ENCODE measurements at regions not wholly inside any gene's neighbourhood (a gene's known extent, or its start where the extent isn't known, plus 50 kb on each side); places are given as distances from the start of the nearest gene placed in this dataset.

DNA sequence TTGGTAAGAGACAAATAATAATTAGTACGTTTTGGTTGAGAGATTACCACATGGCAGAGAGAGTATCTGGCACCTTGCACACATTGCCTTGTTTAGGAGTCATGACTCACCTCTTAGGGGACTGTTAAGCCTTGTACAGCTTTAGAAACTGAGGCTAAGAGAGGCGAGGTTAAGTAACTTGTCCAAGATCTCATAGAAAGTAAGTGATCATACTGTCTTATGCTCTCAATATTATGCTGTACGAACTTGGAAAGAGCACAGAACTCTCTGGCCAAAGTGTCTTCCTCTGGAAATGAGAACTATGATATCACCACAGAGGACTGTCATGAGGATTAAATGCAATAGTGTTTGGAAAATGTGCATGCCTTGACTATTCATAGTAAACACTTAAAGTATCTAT lies 249.0 kb downstream of the UTRN start:
- TF ChIP-seq, protein P1, sequence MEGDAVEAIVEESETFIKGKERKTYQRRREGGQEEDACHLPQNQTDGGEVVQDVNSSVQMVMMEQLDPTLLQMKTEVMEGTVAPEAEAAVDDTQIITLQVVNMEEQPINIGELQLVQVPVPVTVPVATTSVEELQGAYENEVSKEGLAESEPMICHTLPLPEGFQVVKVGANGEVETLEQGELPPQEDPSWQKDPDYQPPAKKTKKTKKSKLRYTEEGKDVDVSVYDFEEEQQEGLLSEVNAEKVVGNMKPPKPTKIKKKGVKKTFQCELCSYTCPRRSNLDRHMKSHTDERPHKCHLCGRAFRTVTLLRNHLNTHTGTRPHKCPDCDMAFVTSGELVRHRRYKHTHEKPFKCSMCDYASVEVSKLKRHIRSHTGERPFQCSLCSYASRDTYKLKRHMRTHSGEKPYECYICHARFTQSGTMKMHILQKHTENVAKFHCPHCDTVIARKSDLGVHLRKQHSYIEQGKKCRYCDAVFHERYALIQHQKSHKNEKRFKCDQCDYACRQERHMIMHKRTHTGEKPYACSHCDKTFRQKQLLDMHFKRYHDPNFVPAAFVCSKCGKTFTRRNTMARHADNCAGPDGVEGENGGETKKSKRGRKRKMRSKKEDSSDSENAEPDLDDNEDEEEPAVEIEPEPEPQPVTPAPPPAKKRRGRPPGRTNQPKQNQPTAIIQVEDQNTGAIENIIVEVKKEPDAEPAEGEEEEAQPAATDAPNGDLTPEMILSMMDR (IDR thresholded peaks at IDR 0.05), result no peak
- H3K36me3 ChIP-seq, result peaks cover 30 to 44% of the 10 kb centered on the region in 2 donors

GRCh38 chr6:144535630-144536029 lies 250.5 kb downstream of the UTRN start:
- Histone ChIP-seq H3K4me1 (no peaks in the 10 kb centered on the region), H3K4me3 (no peak overlapping the region), H3K36me3 (peaks cover 31 to 47% of the 10 kb centered on the region in 2 donors), H3K9me3 (no peaks in the 10 kb centered on the region), H3K27ac (no peak overlapping the region), H3K27me3 (no peaks in the 10 kb centered on the region)
- intact Hi-C loops (cut with DNase I), result no loop called here
- no peak for DNase-seq (ENCODE audit: low spot score in 2 of 2)
- TF ChIP-seq, protein P1 (IDR thresholded peaks at IDR 0.05), result no peak

More for the DNA sequence above, 249.0 kb downstream of the UTRN start:
- Histone ChIP-seq H3K4me3 (no peak overlapping the region), H3K4me1 (no peaks in the 10 kb centered on the region), H3K27ac (no peak overlapping the region), H3K27me3 (no peaks in the 10 kb centered on the region), H3K9me3 (no peaks in the 10 kb centered on the region)
- intact Hi-C loops (cut with DNase I), result no loop called here
- DNase-seq (ENCODE audit: low spot score in 2 of 2), result no peak

DNA sequence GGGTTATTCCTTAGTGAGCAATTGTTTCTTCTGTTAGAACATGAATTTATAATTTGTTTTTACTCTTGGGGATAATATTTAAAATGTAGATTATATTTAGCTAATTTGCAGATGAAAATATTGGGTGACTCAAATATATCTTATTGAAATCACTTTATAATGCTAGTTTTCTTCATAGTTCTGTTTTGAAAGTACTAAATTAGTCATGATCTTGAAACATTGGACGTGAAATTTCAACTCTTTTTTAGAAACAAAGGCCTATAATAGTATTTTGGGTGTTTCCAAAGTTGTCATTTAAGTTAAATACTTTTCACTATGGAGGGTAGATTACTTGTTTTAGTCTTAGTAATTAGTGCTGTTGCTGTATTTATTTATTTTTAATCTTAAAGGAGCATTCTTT lies 250.9 kb downstream of the UTRN start:
- no peak overlapping the region for H3K4me3 ChIP-seq
- peaks cover 26 to 48% of the 10 kb centered on the region in 2 donors for H3K36me3 ChIP-seq
- no peaks in the 10 kb centered on the region for H3K4me1 ChIP-seq
- DNase-seq (ENCODE audit: low spot score in 2 of 2), result no peak
- no peaks in the 10 kb centered on the region for H3K27me3 ChIP-seq
- TF ChIP-seq, protein P1 (IDR thresholded peaks at IDR 0.05), result no peak
- intact Hi-C loops (cut with DNase I), result no loop called here
- no peaks in the 10 kb centered on the region for H3K9me3 ChIP-seq
- no peak overlapping the region for H3K27ac ChIP-seq

DNA sequence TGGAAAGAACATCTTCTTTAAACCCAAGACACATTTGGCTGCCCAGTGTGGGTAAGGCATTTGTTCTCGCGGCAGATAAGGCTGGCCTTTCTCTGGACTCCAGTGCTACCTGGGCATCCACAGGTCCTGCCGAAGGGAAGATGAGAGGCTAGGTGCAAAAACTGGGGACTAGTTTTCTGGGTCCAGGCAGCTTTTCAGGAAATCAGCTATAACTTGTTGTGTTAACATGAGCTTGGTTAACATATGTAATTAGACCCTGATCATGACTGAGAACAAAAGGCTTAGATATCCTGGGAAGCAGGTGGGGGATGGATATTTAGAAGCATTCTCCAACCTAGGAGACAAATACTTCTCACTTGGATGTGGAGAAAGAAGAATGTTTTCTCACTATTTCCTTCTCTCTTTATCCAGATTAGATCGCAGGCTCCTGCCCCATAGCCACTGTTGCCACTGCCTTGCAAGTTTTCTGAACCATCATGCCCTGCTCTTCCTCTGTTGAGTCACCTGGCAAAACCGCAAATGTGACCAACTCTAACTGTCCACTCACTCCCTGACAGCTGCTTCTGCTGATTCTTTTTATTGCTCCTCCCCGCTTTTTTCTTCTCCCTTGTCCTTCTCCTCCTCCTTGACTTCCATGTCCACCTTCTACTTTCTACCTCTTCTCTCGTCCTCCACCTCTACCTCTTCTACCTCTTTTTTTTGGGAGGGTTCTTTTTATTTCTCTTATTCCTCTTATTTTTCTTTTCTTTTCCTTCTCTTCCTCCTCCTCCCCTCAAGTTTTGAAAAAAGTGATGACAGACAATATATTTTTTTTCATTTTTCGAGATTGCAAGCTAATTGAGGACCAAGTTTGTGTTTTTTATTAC lies 258.1 kb downstream of the UTRN start:
- Histone ChIP-seq H3K36me3 (peaks cover 35 to 68% of the 10 kb centered on the region in 2 donors), H3K27me3 (no peaks in the 10 kb centered on the region), H3K4me3 (no peak overlapping the region), H3K9me3 (no peaks in the 10 kb centered on the region), H3K27ac (no peak overlapping the region), H3K4me1 (no peaks in the 10 kb centered on the region)
- TF ChIP-seq, protein P1 (IDR thresholded peaks at IDR 0.05), result no peak
- no peak for DNase-seq (ENCODE audit: low spot score in 2 of 2)
- intact Hi-C loops (cut with DNase I), result no loop called here

- TF ChIP-seq, protein P1 (IDR thresholded peaks at IDR 0.05), result no peak
Measured at GRCh38 chr6:144544266-144544830, 259.2 kb downstream of the UTRN start.

More at GRCh38 chr6:144544266-144544830, 259.2 kb downstream of the UTRN start:
- no peaks in the 10 kb centered on the region for H3K4me1 ChIP-seq
- H3K27me3 ChIP-seq, result no peaks in the 10 kb centered on the region
- intact Hi-C loops (cut with DNase I), result no loop called here
- no peak for DNase-seq (ENCODE audit: low spot score in 2 of 2)
- peaks cover 41 to 79% of the 10 kb centered on the region in 2 donors for H3K36me3 ChIP-seq
- no peak overlapping the region for H3K27ac ChIP-seq
- no peaks in the 10 kb centered on the region for H3K9me3 ChIP-seq
- H3K4me3 ChIP-seq, result no peak overlapping the region

All from ascending aorta (tissue), 2 donors.